ENCODE measurements at regions not wholly inside any gene's neighbourhood (a gene's known extent, or its start where the extent isn't known, plus 50 kb on each side); places are given as distances from the start of the nearest gene placed in this dataset.

- TF ChIP-seq CTCF (IDR thresholded peaks at IDR 0.05; ENCODE audit: low read length) (no peak), EZH2 (IDR thresholded peaks at IDR 0.05; ENCODE audit: borderline replicate concordance, low read length) (no peak)
Measured at GRCh38 chr12:97140355-97140754, 233.3 kb downstream of the NEDD1 start.
